ENCODE measurements at regions not wholly inside any gene's neighbourhood (a gene's known extent, or its start where the extent isn't known, plus 50 kb on each side); places are given as distances from the start of the nearest gene placed in this dataset.

DNA sequence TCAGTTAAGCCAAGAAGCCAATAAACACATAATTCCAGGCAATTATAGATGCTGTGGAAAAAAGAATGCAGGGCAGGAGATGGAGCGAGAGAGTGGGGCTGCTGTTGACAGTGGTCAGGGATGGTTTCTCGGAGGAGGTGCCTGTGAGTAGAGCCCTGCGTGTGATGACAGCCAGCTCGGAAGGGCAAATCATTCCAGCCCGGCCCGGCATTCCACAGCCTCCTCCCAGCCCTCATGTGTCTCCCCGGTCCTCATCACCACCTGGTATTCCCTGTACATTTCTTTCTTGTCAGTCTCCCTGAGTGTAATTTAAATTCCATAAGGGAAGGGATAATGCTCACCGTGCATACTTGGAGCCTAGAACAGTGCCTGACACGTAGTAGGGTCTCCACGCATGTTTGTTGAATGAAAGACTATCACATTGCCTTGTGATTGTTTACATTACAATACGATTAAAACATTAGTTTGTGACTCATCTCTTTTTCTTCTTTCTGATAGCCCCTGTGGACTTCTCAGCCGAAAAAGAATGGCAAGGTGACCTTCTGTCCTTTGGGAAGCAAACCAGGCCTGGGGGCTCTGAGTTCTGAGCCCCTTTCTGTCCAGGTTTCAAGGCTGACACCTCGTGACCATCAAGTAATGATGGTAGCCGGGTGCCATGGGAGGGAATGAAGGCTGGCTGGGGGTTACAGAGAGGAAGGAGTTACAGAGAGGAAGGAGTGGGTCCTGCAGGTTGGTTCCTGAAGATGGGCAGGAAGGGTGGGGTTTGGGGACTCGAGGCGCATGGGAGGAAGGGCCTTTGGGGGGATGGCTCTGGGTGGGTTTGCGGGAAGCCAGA, 379.5 kb upstream of the SULF2 start:
- no peak for DNase-seq

DNA sequence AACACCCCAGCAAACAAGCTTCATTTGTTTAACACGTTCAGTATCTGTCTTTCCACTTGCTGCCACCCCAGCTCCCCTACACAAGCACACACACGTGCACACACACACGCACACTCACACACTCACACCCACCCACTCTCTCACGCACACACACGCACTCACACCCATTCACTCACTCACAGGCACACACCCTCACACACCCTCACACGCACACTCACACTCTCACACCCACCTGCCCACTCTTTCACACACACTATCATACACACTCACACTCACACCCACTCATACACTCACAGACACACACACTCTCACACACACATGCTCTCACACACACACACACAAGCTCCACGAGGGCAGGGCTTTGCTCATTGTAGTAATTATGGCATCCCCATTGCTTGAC, 378.8 kb upstream of the SULF2 start:
- DNase-seq = no peak

GRCh38 chr20:48163505-48163904, 378.2 kb upstream of the SULF2 start:
- DNase-seq = no peak

- no peak for DNase-seq
Observed at GRCh38 chr20:48162621-48163020, 377.3 kb upstream of the SULF2 start.

DNA sequence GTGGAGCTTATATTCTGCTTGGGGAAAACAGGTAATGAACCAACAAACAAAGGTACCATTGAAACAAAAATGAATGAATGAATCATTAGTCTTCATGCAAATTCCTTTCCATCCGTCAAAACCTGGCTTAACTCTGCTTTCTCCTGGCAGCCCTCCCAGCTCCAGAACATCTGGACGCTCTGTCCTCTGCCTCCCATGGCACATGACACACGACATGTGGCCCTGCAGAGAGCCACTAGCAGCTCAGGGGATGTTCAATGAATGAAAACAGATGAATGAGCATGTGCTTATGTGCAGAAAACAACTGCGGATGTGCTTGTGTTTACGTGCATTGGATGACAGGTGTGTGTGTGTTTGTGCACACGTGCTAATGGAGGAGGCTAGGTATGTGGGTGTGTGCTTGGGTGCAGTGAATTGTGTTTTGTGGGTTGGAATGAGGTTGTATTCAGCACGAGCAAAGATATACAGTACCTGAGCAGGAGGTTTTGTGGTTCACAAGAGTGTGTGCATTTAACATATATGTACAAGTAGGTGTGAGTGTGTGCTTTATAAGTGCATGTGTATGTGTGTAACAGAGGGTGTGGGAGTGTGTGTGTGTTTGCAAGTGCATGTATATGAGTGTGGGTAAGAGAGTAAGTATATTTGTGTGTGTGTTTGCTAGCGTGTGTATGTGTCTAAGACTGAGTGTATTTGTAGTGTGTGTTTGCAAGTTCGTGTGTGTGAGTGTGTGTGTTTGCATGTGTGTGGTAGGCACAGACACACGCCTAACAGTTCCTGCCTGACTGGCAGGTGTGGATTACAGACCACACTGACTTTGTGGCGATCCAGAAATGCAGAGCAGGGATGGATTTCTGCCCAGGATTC, 374.1 kb upstream of the SULF2 start:
- DNase-seq = no peak

GRCh38 chr20:48158014-48158413, 372.7 kb upstream of the SULF2 start:
- DNase-seq = no peak

DNA sequence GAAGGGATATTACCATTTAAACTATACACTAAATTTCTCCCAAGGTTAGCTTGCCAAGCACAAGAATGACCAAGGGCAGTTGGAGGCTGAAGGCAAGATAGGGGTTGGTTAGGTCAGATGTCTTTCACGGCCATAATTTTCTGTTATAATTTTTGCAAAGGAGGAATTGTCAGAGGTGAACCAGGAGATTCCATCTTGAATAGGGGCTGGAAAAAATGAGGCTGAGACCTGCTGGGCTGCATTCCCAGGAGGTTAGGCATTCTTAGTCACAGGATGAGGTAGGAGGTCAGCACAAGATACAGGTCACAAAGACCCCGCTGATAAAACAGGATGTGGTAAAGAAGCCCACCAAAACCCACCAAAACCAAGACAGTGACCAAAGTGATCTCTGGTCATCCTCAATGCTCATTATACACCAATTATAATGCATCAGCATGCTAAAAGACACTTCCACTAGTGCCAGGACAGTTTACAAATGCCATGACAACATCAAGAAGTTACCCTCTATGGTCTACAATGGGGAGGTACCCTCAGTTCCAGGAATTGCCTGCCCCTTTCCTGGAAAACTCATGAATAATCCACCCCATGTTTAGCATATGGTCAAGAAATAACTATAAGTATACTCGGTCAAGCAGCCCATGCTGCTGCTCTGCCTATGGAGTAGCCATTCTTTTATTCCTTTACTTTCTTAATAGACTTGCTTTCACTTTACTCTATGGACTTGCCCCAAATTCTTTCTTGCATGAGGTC, 371.8 kb upstream of the SULF2 start:
- DNase-seq = no peak

DNA sequence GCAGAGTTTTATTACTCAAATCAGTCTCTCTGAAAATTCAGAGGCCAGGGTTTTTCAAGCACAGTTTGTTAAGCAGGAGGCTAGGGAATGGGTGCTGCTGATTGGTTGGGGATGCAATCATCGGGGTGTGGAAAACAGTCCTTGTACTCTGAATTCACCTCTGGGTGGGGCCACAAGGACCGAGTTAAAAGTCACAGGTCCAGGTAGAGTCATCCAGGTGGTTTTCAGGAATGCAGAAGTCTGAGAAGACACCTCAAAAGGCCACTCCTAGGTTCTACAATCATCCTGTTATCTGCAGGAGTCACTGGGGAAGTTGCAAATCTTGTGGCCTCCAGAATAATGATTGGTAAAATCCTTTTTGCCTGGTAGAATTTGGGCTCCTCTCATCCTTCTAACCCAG, 371.2 kb upstream of the SULF2 start:
- no peak for DNase-seq

DNA sequence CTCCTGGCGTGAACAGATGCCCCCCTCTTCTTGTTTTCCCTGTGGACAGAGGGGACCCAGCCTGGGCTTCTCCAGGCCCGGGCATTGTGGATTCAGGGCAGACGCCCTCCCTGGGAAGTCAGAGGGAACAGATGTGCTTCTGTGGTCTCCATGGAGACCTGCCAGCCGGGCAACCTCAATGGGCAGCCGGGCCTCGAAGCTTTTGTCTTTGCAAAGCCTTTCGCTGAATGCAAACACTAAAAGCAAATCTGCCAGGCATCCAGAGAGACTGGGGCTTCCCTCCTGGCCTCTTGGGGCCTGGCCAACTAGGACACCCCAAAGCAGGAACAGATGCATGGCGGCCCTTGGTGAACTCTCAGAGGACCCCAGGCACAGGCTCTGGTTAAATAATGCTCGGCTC, 370.0 kb upstream of the SULF2 start:
- DNase-seq = peak; percentile 71

DNA sequence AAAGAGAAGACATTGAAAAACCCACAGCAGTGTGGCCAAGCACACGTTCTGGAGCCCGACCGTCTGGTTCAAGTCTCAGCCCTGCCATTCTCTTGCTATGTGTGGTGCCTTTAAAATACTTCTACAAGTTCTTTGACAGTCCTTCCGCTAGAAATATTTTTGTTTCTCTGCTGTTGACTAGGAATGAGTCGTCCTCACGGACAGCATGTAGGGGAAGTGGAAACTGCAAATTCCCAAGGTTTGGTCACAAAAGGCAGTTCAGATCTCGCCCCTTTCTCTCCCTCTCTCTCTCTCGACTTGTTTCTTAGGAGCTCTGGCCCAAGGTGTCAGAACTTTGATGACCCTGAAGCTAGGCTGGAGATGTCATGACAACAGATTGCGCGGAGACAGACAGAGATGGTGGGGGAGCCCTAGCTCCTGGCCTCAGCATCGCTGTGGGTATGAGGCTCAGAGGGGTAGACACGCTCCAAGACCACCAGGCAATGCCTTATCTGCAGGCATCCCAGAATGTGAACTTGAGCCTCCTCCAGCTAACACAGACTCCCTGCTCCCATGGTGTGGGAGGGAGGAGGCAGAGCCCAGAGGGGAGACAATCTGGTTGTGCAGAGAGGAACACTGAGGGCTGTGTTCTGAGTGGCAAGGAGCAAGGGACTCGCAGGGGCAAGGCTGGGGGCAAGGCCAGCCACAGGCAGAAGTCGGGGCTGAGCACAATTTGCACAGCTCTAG, 368.9 kb upstream of the SULF2 start:
- DNase-seq = no peak

DNA sequence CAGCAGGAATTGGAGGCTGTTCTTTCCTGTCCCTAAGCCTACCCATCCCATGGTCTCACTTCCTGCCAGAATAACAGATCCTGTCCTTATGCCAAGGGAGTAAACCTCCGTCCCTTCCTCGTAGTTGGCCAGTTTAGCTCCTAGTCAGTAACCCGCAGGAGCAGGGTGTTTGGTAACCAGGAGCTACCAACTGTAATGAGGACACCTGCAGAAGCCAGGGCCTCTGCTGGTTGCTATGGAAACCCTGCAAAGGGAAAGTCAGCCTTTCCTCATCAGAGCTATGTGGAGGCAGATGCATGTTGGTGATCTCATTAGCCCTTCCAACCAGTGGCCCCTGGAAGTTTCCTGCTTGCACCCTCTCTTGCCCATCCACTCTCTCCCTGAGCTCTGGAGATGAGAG, 368.2 kb upstream of the SULF2 start:
- no peak for DNase-seq

- DNase-seq = no peak
Observed at GRCh38 chr20:48153103-48153502, 367.8 kb upstream of the SULF2 start.

GRCh38 chr20:48150568-48150967, 365.3 kb upstream of the SULF2 start:
- DNase-seq = no peak

DNA sequence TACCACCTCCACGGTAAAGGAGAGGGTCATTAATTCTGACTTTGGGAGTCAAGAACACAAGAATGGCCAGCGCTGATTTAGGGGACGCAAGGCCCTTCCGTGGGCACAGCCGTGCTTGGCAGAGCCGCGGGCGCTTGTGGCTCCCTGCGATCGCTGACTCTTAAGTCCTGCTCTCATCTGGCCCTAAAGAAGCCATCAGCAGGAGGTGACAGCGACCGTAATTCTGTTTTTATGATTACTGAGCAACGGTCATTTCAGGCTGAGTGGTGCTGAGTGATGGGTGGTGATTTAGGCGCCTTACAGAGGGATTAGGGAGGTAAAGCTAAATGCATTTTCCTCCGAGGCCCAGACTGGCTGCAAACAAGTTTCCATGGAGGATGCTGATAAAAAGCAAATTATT, 364.6 kb upstream of the SULF2 start:
- DNase-seq = no peak

GRCh38 chr20:48148916-48149672, 363.8 kb upstream of the SULF2 start:
- DNase-seq = no peak

- DNase-seq = no peak
Observed at GRCh38 chr20:48148020-48148419, 362.7 kb upstream of the SULF2 start.

- DNase-seq = no peak
Observed at GRCh38 chr20:48147311-48147710, 362.0 kb upstream of the SULF2 start.

DNA sequence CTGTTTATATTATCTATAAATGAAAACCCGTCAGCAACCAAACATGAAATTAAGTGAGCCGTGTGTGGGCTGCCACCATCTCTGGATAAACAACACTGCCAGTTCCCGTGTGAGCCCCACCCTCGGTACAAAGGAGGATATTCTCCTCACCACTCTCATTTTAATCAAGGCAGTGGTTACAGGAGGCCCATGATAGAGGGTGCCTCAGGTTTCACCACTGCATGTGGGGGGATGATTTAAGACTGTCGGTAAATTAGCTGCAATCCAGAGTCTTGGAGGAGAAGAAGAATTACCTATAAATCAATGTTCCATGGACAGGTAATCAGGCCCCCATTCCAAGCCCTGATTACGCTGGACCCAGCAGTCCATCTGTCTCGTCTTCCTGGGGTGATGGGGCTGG, 361.6 kb upstream of the SULF2 start:
- no peak for DNase-seq

- DNase-seq = no peak
Observed at GRCh38 chr20:48146308-48146707, 361.0 kb upstream of the SULF2 start.

DNA sequence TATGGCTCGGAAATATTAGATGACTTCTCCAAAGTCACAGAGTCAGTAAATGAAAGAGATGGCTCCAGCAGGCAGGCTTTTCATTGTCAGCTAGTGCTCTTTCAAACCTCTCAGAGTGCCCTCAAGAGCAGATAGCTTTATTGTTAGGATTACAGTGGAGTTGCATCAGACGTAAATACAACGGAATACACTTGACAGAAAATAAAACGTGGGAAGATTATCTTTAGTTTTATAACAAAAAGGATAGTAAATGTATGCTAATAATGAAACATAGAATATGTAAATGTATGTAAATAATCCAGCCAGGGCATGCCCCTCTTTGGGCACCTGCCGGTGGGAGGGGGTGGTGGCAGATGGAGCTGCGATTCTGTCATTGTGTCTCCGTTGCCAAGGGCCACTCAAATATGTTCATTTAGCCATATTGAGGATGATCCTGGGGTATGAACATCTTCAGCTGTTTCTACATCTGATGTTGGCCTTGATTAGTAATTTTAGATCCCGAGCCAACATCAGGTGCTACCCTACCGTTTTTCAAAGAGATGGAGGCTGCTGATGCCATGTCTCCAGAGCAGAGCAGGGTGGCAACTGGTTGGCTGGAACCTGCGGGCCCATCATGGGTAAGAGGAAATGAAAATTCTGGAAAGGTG, 358.3 kb upstream of the SULF2 start:
- DNase-seq = no peak

DNA sequence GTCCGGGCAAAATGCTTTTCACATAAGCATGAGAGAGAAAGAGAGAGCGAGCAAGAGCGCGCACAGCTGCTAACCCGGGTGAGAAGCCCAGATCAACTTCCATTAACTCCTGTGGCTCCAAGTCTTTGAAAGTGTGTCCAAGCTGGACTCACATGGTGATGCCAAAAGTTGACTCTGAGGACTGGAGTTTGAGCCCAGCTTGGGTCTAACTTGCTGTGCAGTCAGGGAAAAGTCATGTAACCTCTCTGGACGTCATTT, 357.2 kb upstream of the SULF2 start:
- no peak for DNase-seq
